Heart left ventricle (tissue), 13 donors: ENCODE measurements at regions not wholly inside any gene's neighbourhood (a gene's known extent, or its start where the extent isn't known, plus 50 kb on each side); places are given as distances from the start of the nearest gene placed in this dataset.

Experiments used
- POLR2A ChIP-seq, 2 donors: fragments of 450-650 bp; IDR thresholded peaks; one replicate each; pipeline ENCODE4 v1.6.1; 2017; ENCODE audit warnings: antibody characterized with exemption in 2 of 2, mild to moderate bottlenecking in 2 of 2, moderate library complexity in 2 of 2
- TF ChIP-seq, protein P1 (sequence below), 12 donors: fragments of 200-600 bp; sonication (generic) in 4 of 12; IDR thresholded peaks; one replicate each; pipeline versions ENCODE4 v1.5.0 to v1.8.0; 2018 to 2022; ENCODE audit warnings: antibody characterized with exemption in 12 of 12, mild to moderate bottlenecking in 5 of 12
- donor health status: ischemic (EF 13 %, LVEDD 7.1; RV severe dilation, severe dysfunction).
- donor health status: DM: no; HTN: yes; CAD: no.
- donor health status: DM: no; HTN: no; CAD: no.
- donor health status: ischemic (EF 25% LVEDD 6.9; RV normal size, moderate dysfunction).
- donor health status: ischemic (EF 25% LVEDD 5.7; RV mildly dilated, moderate dysfunction).
- donor health status: ischemic (EF 35%, LVEDD 5.7; RV mildly dilated, moderate dysfunction).
- donor health status: nonischemic (EF 11% LVEDD 7.7; RV severe dilation, severe dysfunction).
- donor health status: DM: yes; HTN: yes; CAD: no.
- donor health status: PGD.
- donor health status: ischemic (EF 29% LVEDD 5.4; RV normal size, mild dysfunction).
- donor health status: nonischemic (EF 23%, LVEDD 6.1; RV moderate dilation, normal function).

DNA sequence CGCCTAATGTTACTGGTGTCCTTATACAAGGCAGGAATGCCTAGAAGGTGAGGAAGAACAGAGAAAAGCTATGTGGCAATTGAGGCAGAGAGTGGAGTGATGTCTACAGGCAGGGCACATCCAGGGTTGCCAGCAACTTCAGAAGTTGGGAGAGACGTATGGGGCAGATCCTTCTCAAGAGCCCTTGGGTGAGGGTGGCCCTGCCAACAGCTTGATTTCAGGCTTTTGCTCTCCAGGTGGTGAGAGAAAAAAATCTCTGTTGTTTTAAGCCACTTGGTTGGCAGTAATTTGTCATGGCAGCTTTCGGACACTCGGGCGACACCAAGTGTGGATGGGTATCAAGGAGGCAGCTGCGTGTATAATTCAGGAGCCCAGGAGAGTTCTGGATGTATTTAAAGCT lies 217.4 kb upstream of the SMIM21 start:
- TF ChIP-seq, protein P1, sequence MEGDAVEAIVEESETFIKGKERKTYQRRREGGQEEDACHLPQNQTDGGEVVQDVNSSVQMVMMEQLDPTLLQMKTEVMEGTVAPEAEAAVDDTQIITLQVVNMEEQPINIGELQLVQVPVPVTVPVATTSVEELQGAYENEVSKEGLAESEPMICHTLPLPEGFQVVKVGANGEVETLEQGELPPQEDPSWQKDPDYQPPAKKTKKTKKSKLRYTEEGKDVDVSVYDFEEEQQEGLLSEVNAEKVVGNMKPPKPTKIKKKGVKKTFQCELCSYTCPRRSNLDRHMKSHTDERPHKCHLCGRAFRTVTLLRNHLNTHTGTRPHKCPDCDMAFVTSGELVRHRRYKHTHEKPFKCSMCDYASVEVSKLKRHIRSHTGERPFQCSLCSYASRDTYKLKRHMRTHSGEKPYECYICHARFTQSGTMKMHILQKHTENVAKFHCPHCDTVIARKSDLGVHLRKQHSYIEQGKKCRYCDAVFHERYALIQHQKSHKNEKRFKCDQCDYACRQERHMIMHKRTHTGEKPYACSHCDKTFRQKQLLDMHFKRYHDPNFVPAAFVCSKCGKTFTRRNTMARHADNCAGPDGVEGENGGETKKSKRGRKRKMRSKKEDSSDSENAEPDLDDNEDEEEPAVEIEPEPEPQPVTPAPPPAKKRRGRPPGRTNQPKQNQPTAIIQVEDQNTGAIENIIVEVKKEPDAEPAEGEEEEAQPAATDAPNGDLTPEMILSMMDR (IDR thresholded peaks at IDR 0.05), result no peak
- no peak for TF ChIP-seq POLR2A (IDR thresholded peaks at IDR 0.05)
